ENCODE measurements at regions not wholly inside any gene's neighbourhood (a gene's known extent, or its start where the extent isn't known, plus 50 kb on each side); places are given as distances from the start of the nearest gene placed in this dataset.
A peak's percentile ranks its signal among the peaks of the same experiment; 100 is the strongest.

DNA sequence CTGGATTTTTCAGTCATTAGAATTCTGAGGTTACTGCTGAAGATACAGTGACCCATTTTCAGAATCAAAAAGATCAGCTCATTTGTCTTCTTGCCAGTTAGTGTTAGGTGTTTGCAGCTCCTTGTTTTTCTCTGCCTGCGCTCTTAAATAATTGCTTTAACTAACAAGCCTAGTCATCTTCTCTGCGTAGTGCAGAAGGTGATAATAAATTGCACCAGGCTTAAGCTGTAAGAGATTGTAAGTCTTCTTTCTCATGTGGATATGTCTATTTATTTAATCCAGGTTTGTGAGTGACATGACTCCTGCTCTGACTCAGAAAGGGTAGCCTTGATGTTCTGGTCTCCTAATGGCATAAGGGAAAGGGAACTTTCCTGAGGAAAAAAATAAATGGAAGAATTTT is 167.2 kb downstream of the CEP135 start (continued):
- no peak for TF ChIP-seq SMARCC2 (IDR thresholded peaks at IDR 0.05)
- TF ChIP-seq, protein P1, sequence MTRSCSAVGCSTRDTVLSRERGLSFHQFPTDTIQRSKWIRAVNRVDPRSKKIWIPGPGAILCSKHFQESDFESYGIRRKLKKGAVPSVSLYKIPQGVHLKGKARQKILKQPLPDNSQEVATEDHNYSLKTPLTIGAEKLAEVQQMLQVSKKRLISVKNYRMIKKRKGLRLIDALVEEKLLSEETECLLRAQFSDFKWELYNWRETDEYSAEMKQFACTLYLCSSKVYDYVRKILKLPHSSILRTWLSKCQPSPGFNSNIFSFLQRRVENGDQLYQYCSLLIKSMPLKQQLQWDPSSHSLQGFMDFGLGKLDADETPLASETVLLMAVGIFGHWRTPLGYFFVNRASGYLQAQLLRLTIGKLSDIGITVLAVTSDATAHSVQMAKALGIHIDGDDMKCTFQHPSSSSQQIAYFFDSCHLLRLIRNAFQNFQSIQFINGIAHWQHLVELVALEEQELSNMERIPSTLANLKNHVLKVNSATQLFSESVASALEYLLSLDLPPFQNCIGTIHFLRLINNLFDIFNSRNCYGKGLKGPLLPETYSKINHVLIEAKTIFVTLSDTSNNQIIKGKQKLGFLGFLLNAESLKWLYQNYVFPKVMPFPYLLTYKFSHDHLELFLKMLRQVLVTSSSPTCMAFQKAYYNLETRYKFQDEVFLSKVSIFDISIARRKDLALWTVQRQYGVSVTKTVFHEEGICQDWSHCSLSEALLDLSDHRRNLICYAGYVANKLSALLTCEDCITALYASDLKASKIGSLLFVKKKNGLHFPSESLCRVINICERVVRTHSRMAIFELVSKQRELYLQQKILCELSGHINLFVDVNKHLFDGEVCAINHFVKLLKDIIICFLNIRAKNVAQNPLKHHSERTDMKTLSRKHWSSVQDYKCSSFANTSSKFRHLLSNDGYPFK (CRISPR knock-in tag; IDR thresholded peaks at IDR 0.05; ENCODE audit: borderline replicate concordance) = no peak

DNA sequence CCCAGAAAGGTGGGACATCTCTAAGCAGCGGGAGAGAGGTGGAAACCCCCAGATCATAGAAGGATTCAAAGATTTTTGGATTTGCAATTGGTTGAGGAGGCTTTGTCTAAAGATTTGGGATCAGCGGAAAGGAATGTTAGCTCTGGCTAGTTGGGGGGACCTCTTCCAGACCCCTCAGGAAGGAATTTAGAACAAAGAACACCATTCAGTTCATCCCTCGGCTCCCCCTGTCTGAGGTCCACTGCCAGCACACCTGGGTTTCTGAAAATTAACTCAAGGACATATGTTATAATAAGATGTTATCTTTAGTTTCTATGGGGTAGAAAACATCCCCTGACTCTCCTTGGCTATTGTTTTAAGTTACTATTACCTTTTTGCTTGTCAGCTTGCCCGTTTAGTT is 163.6 kb downstream of the CEP135 start:
- 73% methylated on average over 4 of the region's 4 CpGs for WGBS (ENCODE audit: low lambda C conversion rate)
- no peak for DNase-seq (ENCODE audit: low spot score)
- POLR2A ChIA-PET = no interaction called here
- H3K79me2 ChIP-seq (ENCODE audit: insufficient read depth, low read length) = no peaks in the 10 kb centered on the region
- H3K4me1 ChIP-seq (ENCODE audit: insufficient read depth, low read length) = peaks cover 7% of the 10 kb centered on the region
- no peak overlapping the region for H3K27ac ChIP-seq (ENCODE audit: extremely low read length, insufficient read depth, low read length)
- no peak overlapping the region for H3K4me3 ChIP-seq (replicated peaks in 1 of 3; ENCODE audit: insufficient read depth in 1 of 3, low read depth in 2 of 3, low read length in 3 of 3)
- H3K9me3 ChIP-seq (ENCODE audit: low read length) = no peaks in the 10 kb centered on the region
- no peaks in the 10 kb centered on the region for H3K36me3 ChIP-seq (replicated peaks in 1 of 2; ENCODE audit: control insufficient read depth in 1 of 2, insufficient read depth in 2 of 2, low read length in 2 of 2)
- in situ Hi-C loops (cut with HindIII; ENCODE audit: extremely low pct_ligation_motif_present, low pct_unique_long_range_greater_than_20kb) (no loop called here), intact Hi-C loops (cut with micrococcal nuclease; ENCODE audit: unreplicated experiment) (no loop called here)
- FAIRE-seq = no peak
- TF ChIP-seq THYN1 (CRISPR knock-in tag; IDR thresholded peaks at IDR 0.05; ENCODE audit: borderline replicate concordance, low read depth) (no peak), MNT (IDR thresholded peaks at IDR 0.05) (no peak), ZNF780A (CRISPR knock-in tag; IDR thresholded peaks at IDR 0.05) (no peak), PCBP2 (optimal IDR thresholded peaks at IDR 0.05; ENCODE audit: low read depth, low read length, poor library complexity, severe bottlenecking) (no peak)
- TF ChIP-seq, protein P2, sequence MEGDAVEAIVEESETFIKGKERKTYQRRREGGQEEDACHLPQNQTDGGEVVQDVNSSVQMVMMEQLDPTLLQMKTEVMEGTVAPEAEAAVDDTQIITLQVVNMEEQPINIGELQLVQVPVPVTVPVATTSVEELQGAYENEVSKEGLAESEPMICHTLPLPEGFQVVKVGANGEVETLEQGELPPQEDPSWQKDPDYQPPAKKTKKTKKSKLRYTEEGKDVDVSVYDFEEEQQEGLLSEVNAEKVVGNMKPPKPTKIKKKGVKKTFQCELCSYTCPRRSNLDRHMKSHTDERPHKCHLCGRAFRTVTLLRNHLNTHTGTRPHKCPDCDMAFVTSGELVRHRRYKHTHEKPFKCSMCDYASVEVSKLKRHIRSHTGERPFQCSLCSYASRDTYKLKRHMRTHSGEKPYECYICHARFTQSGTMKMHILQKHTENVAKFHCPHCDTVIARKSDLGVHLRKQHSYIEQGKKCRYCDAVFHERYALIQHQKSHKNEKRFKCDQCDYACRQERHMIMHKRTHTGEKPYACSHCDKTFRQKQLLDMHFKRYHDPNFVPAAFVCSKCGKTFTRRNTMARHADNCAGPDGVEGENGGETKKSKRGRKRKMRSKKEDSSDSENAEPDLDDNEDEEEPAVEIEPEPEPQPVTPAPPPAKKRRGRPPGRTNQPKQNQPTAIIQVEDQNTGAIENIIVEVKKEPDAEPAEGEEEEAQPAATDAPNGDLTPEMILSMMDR (CRISPR knock-in tag; IDR thresholded peaks at IDR 0.05) = peak; percentile 10; the same call in 1 of the 2 replicates
- H3K27me3 ChIP-seq (ENCODE audit: control insufficient read depth in 1 of 2, insufficient read depth in 2 of 2, low read length in 2 of 2) = no peaks in the 10 kb centered on the region
- H2AFZ ChIP-seq (ENCODE audit: low read length) = no peak overlapping the region
- CTCF ChIA-PET (ENCODE audit: low intra/inter-chr PET ratio, low total read pairs) = no interaction called here
- H3K9ac ChIP-seq (ENCODE audit: insufficient read depth, low read depth, low read length) = no peak overlapping the region
- no peak overlapping the region for H3K4me2 ChIP-seq (ENCODE audit: low read depth, low read length)
- no peak for ATAC-seq
- no TSS peak for BruUV-seq (replicated peaks)
- no peaks in the 10 kb centered on the region for H4K20me1 ChIP-seq (ENCODE audit: insufficient read depth, low read length)

Data from HepG2 (cell line).